ENCODE measurements at regions not wholly inside any gene's neighbourhood (a gene's known extent, or its start where the extent isn't known, plus 50 kb on each side); places are given as distances from the start of the nearest gene placed in this dataset.

GRCh38 chr4:30856795-30857564 lies 136.8 kb downstream of the PCDH7 start:
- Histone ChIP-seq H3K9ac (no peak overlapping the region), H2AFZ (replicated peaks) (no peak overlapping the region), H3K27me3 (no peaks in the 10 kb centered on the region), H3K4me2 (no peak overlapping the region), H3K36me3 (no peaks in the 10 kb centered on the region), H4K20me1 (ENCODE audit: low read depth) (no peaks in the 10 kb centered on the region), H3K27ac (no peak overlapping the region), H3K79me2 (ENCODE audit: low read depth) (no peaks in the 10 kb centered on the region), H3F3A (ENCODE audit: low read depth) (no peaks in the 10 kb centered on the region), H3K9me3 (ENCODE audit: low read depth) (no peaks in the 10 kb centered on the region), H3K4me1 (peaks cover 21% of the 10 kb centered on the region), H3K4me3 (no peak overlapping the region)
- no peak for DNase-seq (ENCODE audit: low spot score)
- H3K4me3 Mint-ChIP-seq, result no peak overlapping the region
- TF ChIP-seq EZH2phosphoT487 (IDR thresholded peaks at IDR 0.05) (no peak), CTCF (IDR thresholded peaks at IDR 0.05) (no peak), EZH2 (IDR thresholded peaks at IDR 0.05) (no peak)
- no peaks in the 10 kb centered on the region for H3K9me3 Mint-ChIP-seq
- H3K4me1 Mint-ChIP-seq, result no peaks in the 10 kb centered on the region
- H3K27me3 Mint-ChIP-seq (ENCODE audit: insufficient read depth, low read depth), result no peaks in the 10 kb centered on the region
- no peaks in the 10 kb centered on the region for H3K36me3 Mint-ChIP-seq
- H3K27ac Mint-ChIP-seq, result no peak overlapping the region

- no peak overlapping the region for H3K4me2 ChIP-seq
- no peak overlapping the region for H3K4me3 ChIP-seq
- H3K27ac Mint-ChIP-seq, result no peak overlapping the region
- H3K79me2 ChIP-seq (ENCODE audit: low read depth), result no peaks in the 10 kb centered on the region
- no peak overlapping the region for H3K9ac ChIP-seq
- no peaks in the 10 kb centered on the region for H3K36me3 ChIP-seq
- peaks cover 14% of the 10 kb centered on the region for H3K4me1 ChIP-seq
- H3K27me3 Mint-ChIP-seq (ENCODE audit: insufficient read depth, low read depth), result no peaks in the 10 kb centered on the region
- H3K36me3 Mint-ChIP-seq, result peaks cover 1% of the 10 kb centered on the region
- DNase-seq (ENCODE audit: low spot score), result no peak
- TF ChIP-seq CTCF (IDR thresholded peaks at IDR 0.05) (no peak), EZH2phosphoT487 (IDR thresholded peaks at IDR 0.05) (no peak), EZH2 (IDR thresholded peaks at IDR 0.05) (no peak)
- H3F3A ChIP-seq (ENCODE audit: low read depth), result no peaks in the 10 kb centered on the region
- no peak overlapping the region for H2AFZ ChIP-seq (replicated peaks)
- no peaks in the 10 kb centered on the region for H3K9me3 Mint-ChIP-seq
- no peak overlapping the region for H3K27ac ChIP-seq
- H3K4me3 Mint-ChIP-seq, result no peak overlapping the region
- no peaks in the 10 kb centered on the region for H3K27me3 ChIP-seq
- H4K20me1 ChIP-seq (ENCODE audit: low read depth), result no peaks in the 10 kb centered on the region
- no peaks in the 10 kb centered on the region for H3K9me3 ChIP-seq (ENCODE audit: low read depth)
- peaks cover 3% of the 10 kb centered on the region for H3K4me1 Mint-ChIP-seq
Observed at GRCh38 chr4:30860978-30861377, 140.8 kb downstream of the PCDH7 start.

DNA sequence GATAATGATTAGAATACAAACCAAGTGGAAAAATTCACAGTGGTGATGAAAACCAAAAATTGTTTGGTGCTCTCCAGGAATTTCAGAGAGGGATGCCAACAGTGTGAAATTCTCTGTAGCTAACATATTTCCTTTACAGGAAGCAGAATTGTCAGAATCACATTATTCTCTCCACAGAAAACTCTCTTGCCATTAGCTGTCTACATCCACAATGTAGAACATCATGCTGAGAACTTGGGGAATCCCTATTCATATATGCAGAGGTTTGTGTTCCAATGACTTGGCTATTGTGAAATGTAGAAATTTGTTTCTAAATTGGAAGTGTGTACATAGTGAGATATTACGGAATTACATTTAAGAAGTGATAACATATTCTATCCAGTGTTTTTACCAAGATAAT lies 142.0 kb downstream of the PCDH7 start:
- H3K4me1 ChIP-seq, result peaks cover 14% of the 10 kb centered on the region
- H3K9ac ChIP-seq, result no peak overlapping the region
- Mint-ChIP-seq H3K4me3 (no peak overlapping the region), H3K27me3 (ENCODE audit: insufficient read depth, low read depth) (no peaks in the 10 kb centered on the region), H3K36me3 (peaks cover 2% of the 10 kb centered on the region), H3K27ac (no peak overlapping the region), H3K9me3 (no peaks in the 10 kb centered on the region), H3K4me1 (peaks cover 5% of the 10 kb centered on the region)
- H3K79me2 ChIP-seq (ENCODE audit: low read depth), result no peaks in the 10 kb centered on the region
- H4K20me1 ChIP-seq (ENCODE audit: low read depth), result no peaks in the 10 kb centered on the region
- H3K4me3 ChIP-seq, result no peak overlapping the region
- H3K27ac ChIP-seq, result no peak overlapping the region
- no peaks in the 10 kb centered on the region for H3K9me3 ChIP-seq (ENCODE audit: low read depth)
- no peaks in the 10 kb centered on the region for H3K36me3 ChIP-seq
- TF ChIP-seq EZH2 (IDR thresholded peaks at IDR 0.05) (no peak), EZH2phosphoT487 (IDR thresholded peaks at IDR 0.05) (no peak), CTCF (IDR thresholded peaks at IDR 0.05) (no peak)
- H2AFZ ChIP-seq (replicated peaks), result no peak overlapping the region
- no peak for DNase-seq (ENCODE audit: low spot score)
- no peaks in the 10 kb centered on the region for H3K27me3 ChIP-seq
- no peaks in the 10 kb centered on the region for H3F3A ChIP-seq (ENCODE audit: low read depth)
- no peak overlapping the region for H3K4me2 ChIP-seq

Measured in neural progenitor cell (in vitro differentiated cells).